H1 (cell line): ENCODE measurements at regions not wholly inside any gene's neighbourhood (a gene's known extent, or its start where the extent isn't known, plus 50 kb on each side); places are given as distances from the start of the nearest gene placed in this dataset.

Source experiments
- CBX5 ChIP-seq: fragments of 300-800, 300-1000 bp; sonication (generic); IDR thresholded peaks from 2 replicates; pipeline ENCODE4 v1.7.1; 2016; ENCODE audit warnings: antibody characterized with exemption, low read length, low read depth
- FOSL1 ChIP-seq: IDR thresholded peaks from 2 replicates; pipeline ENCODE4 v1.6.1; 2011; ENCODE audit warnings: mild to moderate bottlenecking, low read depth, low read length, moderate library complexity; ENCODE audit not compliant: insufficient read depth
- HDAC6 ChIP-seq: IDR thresholded peaks from one replicate; pipeline ENCODE4 v1.7.1; 2012; ENCODE audit warnings: low read depth, mild to moderate bottlenecking, inconsistent platforms, low read length, moderate library complexity
- POLR2A ChIP-seq, 2 experiments: IDR thresholded peaks; 1 replicate in 1 of 2; 2 replicates in 1 of 2; pipeline ENCODE4 v1.6.1; 2011; ENCODE audit warnings: low read depth in 2 of 2, low read length in 2 of 2, mild to moderate bottlenecking in 2 of 2; ENCODE audit errors: control extremely low read depth in 1 of 2
- RXRA ChIP-seq: IDR thresholded peaks from 2 replicates; pipeline ENCODE4 v1.6.1; 2011; ENCODE audit warnings: low read depth, mild to moderate bottlenecking, low read length, moderate library complexity; ENCODE audit not compliant: insufficient read depth
- SP4 ChIP-seq: IDR thresholded peaks from 2 replicates; pipeline ENCODE4 v1.6.1; 2012; ENCODE audit warnings: low read length, inconsistent platforms
- TAF7 ChIP-seq: optimal IDR thresholded peaks from 2 replicates; pipeline ENCODE3; 2011; ENCODE audit warnings: low read depth, mild to moderate bottlenecking, inconsistent platforms, low read length, moderate library complexity, borderline replicate concordance

- no peak for TF ChIP-seq HDAC6
- TF ChIP-seq POLR2A (IDR thresholded peaks at IDR 0.05; ENCODE audit: control extremely low read depth in 1 of 2, low read depth in 2 of 2, low read length in 2 of 2): no peak
- no peak for TF ChIP-seq SP4
- no peak for TF ChIP-seq RXRA
- TF ChIP-seq FOSL1: no peak
- TF ChIP-seq CBX5: no peak
- no peak for TF ChIP-seq TAF7
- TF ChIP-seq, all 59 proteins: peak for 0
Measured at GRCh38 chr2:19818039-19818438, 83.7 kb downstream of the TTC32 start (continued).
